GM12874 (cell line): ENCODE measurements at regions not wholly inside any gene's neighbourhood (a gene's known extent, or its start where the extent isn't known, plus 50 kb on each side); places are given as distances from the start of the nearest gene placed in this dataset.

ENCODE experiments used
- CTCF ChIP-seq: IDR thresholded peaks from 2 replicates; pipeline ENCODE4 v1.5.1; 2011; ENCODE audit warnings: low read depth, mild to moderate bottlenecking, control low read depth, low read length, moderate library complexity; ENCODE audit not compliant: insufficient read depth

GRCh38 chr6:84515067-84515466 is 249.3 kb downstream of the TBX18 start:
- no peak for TF ChIP-seq CTCF

- TF ChIP-seq CTCF, result no peak
These were observed 250.1 kb downstream of the TBX18 start for GRCh38 chr6:84514089-84514971.

GRCh38 chr6:84512391-84512790 is 252.0 kb downstream of the TBX18 start:
- no peak for TF ChIP-seq CTCF

- no peak for TF ChIP-seq CTCF
These were observed 252.5 kb downstream of the TBX18 start for GRCh38 chr6:84511929-84512328.

- TF ChIP-seq CTCF, result no peak
These were observed 255.4 kb downstream of the TBX18 start for GRCh38 chr6:84508981-84509380.

- no peak for TF ChIP-seq CTCF
These were observed 256.1 kb downstream of the TBX18 start for GRCh38 chr6:84508334-84508733.

GRCh38 chr6:84504025-84504424 is 260.4 kb downstream of the TBX18 start:
- no peak for TF ChIP-seq CTCF
